ENCODE measurements at regions not wholly inside any gene's neighbourhood (a gene's known extent, or its start where the extent isn't known, plus 50 kb on each side); places are given as distances from the start of the nearest gene placed in this dataset.

GRCh38 chr2:3958465-3958864 lies 255.1 kb downstream of the DCDC2C start:
- no peak overlapping the region for H3K4me3 ChIP-seq (ENCODE audit: low read depth, low read length)
- H3K36me3 ChIP-seq (ENCODE audit: control insufficient read depth, insufficient read depth, low read length): no peaks in the 10 kb centered on the region
- WGBS (ENCODE audit: insufficient coverage): 71% methylated on average over 4 of the region's 9 CpGs
- no peaks in the 10 kb centered on the region for H3K9me3 ChIP-seq (ENCODE audit: control insufficient read depth, insufficient read depth, low read length)
- no peaks in the 10 kb centered on the region for H3K27me3 ChIP-seq (ENCODE audit: control insufficient read depth, insufficient read depth, low read length)
- H3K4me1 ChIP-seq (ENCODE audit: control insufficient read depth, insufficient read depth, low read length): no peaks in the 10 kb centered on the region
- no peak overlapping the region for H3K27ac ChIP-seq (ENCODE audit: low read depth, low read length)
- DNase-seq (ENCODE audit: low read depth in 4 of 6, low spot score in 6 of 6): no peak

GRCh38 chr2:3958969-3959368 lies 255.6 kb downstream of the DCDC2C start:
- no peak overlapping the region for H3K4me3 ChIP-seq (ENCODE audit: low read depth, low read length)
- 68% methylated on average over 10 of the region's 13 CpGs for WGBS (ENCODE audit: insufficient coverage)
- H3K27ac ChIP-seq (ENCODE audit: low read depth, low read length): no peak overlapping the region
- H3K36me3 ChIP-seq (ENCODE audit: control insufficient read depth, insufficient read depth, low read length): no peaks in the 10 kb centered on the region
- no peaks in the 10 kb centered on the region for H3K27me3 ChIP-seq (ENCODE audit: control insufficient read depth, insufficient read depth, low read length)
- no peak for DNase-seq (ENCODE audit: low read depth in 4 of 6, low spot score in 6 of 6)
- no peaks in the 10 kb centered on the region for H3K4me1 ChIP-seq (ENCODE audit: control insufficient read depth, insufficient read depth, low read length)
- H3K9me3 ChIP-seq (ENCODE audit: control insufficient read depth, insufficient read depth, low read length): no peaks in the 10 kb centered on the region

GRCh38 chr2:3959372-3959771 lies 256.0 kb downstream of the DCDC2C start:
- H3K36me3 ChIP-seq (ENCODE audit: control insufficient read depth, insufficient read depth, low read length): no peaks in the 10 kb centered on the region
- H3K4me1 ChIP-seq (ENCODE audit: control insufficient read depth, insufficient read depth, low read length): no peaks in the 10 kb centered on the region
- DNase-seq (ENCODE audit: low read depth in 4 of 6, low spot score in 6 of 6): peak; percentile 36 to 92 (median 48)
- no peak overlapping the region for H3K4me3 ChIP-seq (ENCODE audit: low read depth, low read length)
- no peaks in the 10 kb centered on the region for H3K27me3 ChIP-seq (ENCODE audit: control insufficient read depth, insufficient read depth, low read length)
- H3K9me3 ChIP-seq (ENCODE audit: control insufficient read depth, insufficient read depth, low read length): no peaks in the 10 kb centered on the region
- WGBS (ENCODE audit: insufficient coverage): no CpG with 5 or more reads among the region's 2 CpGs
- H3K27ac ChIP-seq (ENCODE audit: low read depth, low read length): no peak overlapping the region

- H3K4me3 ChIP-seq (ENCODE audit: low read depth, low read length): no peak overlapping the region
- H3K27ac ChIP-seq (ENCODE audit: low read depth, low read length): no peak overlapping the region
- H3K27me3 ChIP-seq (ENCODE audit: control insufficient read depth, insufficient read depth, low read length): no peaks in the 10 kb centered on the region
- WGBS (ENCODE audit: insufficient coverage): 80% methylated on average over 2 of the region's 3 CpGs
- H3K9me3 ChIP-seq (ENCODE audit: control insufficient read depth, insufficient read depth, low read length): no peaks in the 10 kb centered on the region
- H3K36me3 ChIP-seq (ENCODE audit: control insufficient read depth, insufficient read depth, low read length): no peaks in the 10 kb centered on the region
- peak in 1 of 6 donors; percentile 28 for DNase-seq (ENCODE audit: low read depth in 4 of 6, low spot score in 6 of 6)
- no peaks in the 10 kb centered on the region for H3K4me1 ChIP-seq (ENCODE audit: control insufficient read depth, insufficient read depth, low read length)
Measured at GRCh38 chr2:3960106-3960505, 256.7 kb downstream of the DCDC2C start.

- H3K4me3 ChIP-seq (ENCODE audit: low read depth, low read length): no peak overlapping the region
- H3K9me3 ChIP-seq (ENCODE audit: control insufficient read depth, insufficient read depth, low read length): no peaks in the 10 kb centered on the region
- 87% methylated on average over 5 of the region's 5 CpGs for WGBS (ENCODE audit: insufficient coverage)
- no peaks in the 10 kb centered on the region for H3K4me1 ChIP-seq (ENCODE audit: control insufficient read depth, insufficient read depth, low read length)
- DNase-seq (ENCODE audit: low read depth in 4 of 6, low spot score in 6 of 6): no peak
- H3K27me3 ChIP-seq (ENCODE audit: control insufficient read depth, insufficient read depth, low read length): no peaks in the 10 kb centered on the region
- H3K36me3 ChIP-seq (ENCODE audit: control insufficient read depth, insufficient read depth, low read length): no peaks in the 10 kb centered on the region
- H3K27ac ChIP-seq (ENCODE audit: low read depth, low read length): no peak overlapping the region
Measured at GRCh38 chr2:3962719-3963118, 259.3 kb downstream of the DCDC2C start.

- WGBS (ENCODE audit: insufficient coverage): 80% methylated on average over 7 of the region's 10 CpGs
- Histone ChIP-seq H3K36me3 (ENCODE audit: control insufficient read depth, insufficient read depth, low read length) (no peaks in the 10 kb centered on the region), H3K4me1 (ENCODE audit: control insufficient read depth, insufficient read depth, low read length) (peaks cover 5% of the 10 kb centered on the region), H3K27me3 (ENCODE audit: control insufficient read depth, insufficient read depth, low read length) (peaks cover 3% of the 10 kb centered on the region), H3K27ac (ENCODE audit: low read depth, low read length) (no peak overlapping the region), H3K9me3 (ENCODE audit: control insufficient read depth, insufficient read depth, low read length) (no peaks in the 10 kb centered on the region), H3K4me3 (ENCODE audit: low read depth, low read length) (no peak overlapping the region)
- peak in 1 of 6 donors; percentile 17 for DNase-seq (ENCODE audit: low read depth in 4 of 6, low spot score in 6 of 6)
Measured at GRCh38 chr2:3965211-3965610, 261.8 kb downstream of the DCDC2C start.

- 54% methylated on average over 4 of the region's 5 CpGs for WGBS (ENCODE audit: insufficient coverage)
- no peaks in the 10 kb centered on the region for H3K9me3 ChIP-seq (ENCODE audit: control insufficient read depth, insufficient read depth, low read length)
- no peak overlapping the region for H3K27ac ChIP-seq (ENCODE audit: low read depth, low read length)
- H3K27me3 ChIP-seq (ENCODE audit: control insufficient read depth, insufficient read depth, low read length): peaks cover 3% of the 10 kb centered on the region
- DNase-seq (ENCODE audit: low read depth in 4 of 6, low spot score in 6 of 6): peak in 2 of 6 donors; percentile 78 to 88
- peaks cover 5% of the 10 kb centered on the region for H3K4me1 ChIP-seq (ENCODE audit: control insufficient read depth, insufficient read depth, low read length)
- H3K36me3 ChIP-seq (ENCODE audit: control insufficient read depth, insufficient read depth, low read length): no peaks in the 10 kb centered on the region
- H3K4me3 ChIP-seq (ENCODE audit: low read depth, low read length): no peak overlapping the region
Measured at GRCh38 chr2:3965953-3966352, 262.6 kb downstream of the DCDC2C start.

GRCh38 chr2:3966470-3966869 lies 263.1 kb downstream of the DCDC2C start:
- H3K27me3 ChIP-seq (ENCODE audit: control insufficient read depth, insufficient read depth, low read length): peaks cover 3% of the 10 kb centered on the region
- H3K36me3 ChIP-seq (ENCODE audit: control insufficient read depth, insufficient read depth, low read length): no peaks in the 10 kb centered on the region
- no peaks in the 10 kb centered on the region for H3K9me3 ChIP-seq (ENCODE audit: control insufficient read depth, insufficient read depth, low read length)
- H3K4me3 ChIP-seq (ENCODE audit: low read depth, low read length): no peak overlapping the region
- WGBS (ENCODE audit: insufficient coverage): 97% methylated on average over 5 of the region's 5 CpGs
- no peak overlapping the region for H3K27ac ChIP-seq (ENCODE audit: low read depth, low read length)
- H3K4me1 ChIP-seq (ENCODE audit: control insufficient read depth, insufficient read depth, low read length): peaks cover 5% of the 10 kb centered on the region
- no peak for DNase-seq (ENCODE audit: low read depth in 4 of 6, low spot score in 6 of 6)

- Histone ChIP-seq H3K27me3 (ENCODE audit: control insufficient read depth, insufficient read depth, low read length) (peaks cover 3% of the 10 kb centered on the region), H3K4me3 (ENCODE audit: low read depth, low read length) (no peak overlapping the region), H3K36me3 (ENCODE audit: control insufficient read depth, insufficient read depth, low read length) (no peaks in the 10 kb centered on the region), H3K4me1 (ENCODE audit: control insufficient read depth, insufficient read depth, low read length) (peaks cover 5% of the 10 kb centered on the region), H3K9me3 (ENCODE audit: control insufficient read depth, insufficient read depth, low read length) (no peaks in the 10 kb centered on the region), H3K27ac (ENCODE audit: low read depth, low read length) (no peak overlapping the region)
- WGBS (ENCODE audit: insufficient coverage): 77% methylated on average over 5 of the region's 6 CpGs
- DNase-seq (ENCODE audit: low read depth in 4 of 6, low spot score in 6 of 6): no peak
Measured at GRCh38 chr2:3968736-3969135, 265.4 kb downstream of the DCDC2C start.

- 70% methylated on average over 17 of the region's 17 CpGs for WGBS (ENCODE audit: insufficient coverage)
- H3K27ac ChIP-seq (ENCODE audit: low read depth, low read length): no peak overlapping the region
Measured at GRCh38 chr2:3970791-3971651, 267.6 kb downstream of the DCDC2C start.

More at GRCh38 chr2:3970791-3971651, 267.6 kb downstream of the DCDC2C start:
- H3K4me1 ChIP-seq (ENCODE audit: control insufficient read depth, insufficient read depth, low read length): peaks cover 5% of the 10 kb centered on the region
- H3K4me3 ChIP-seq (ENCODE audit: low read depth, low read length): no peak overlapping the region
- no peaks in the 10 kb centered on the region for H3K9me3 ChIP-seq (ENCODE audit: control insufficient read depth, insufficient read depth, low read length)
- peak in 2 of 6 donors; percentile 12 to 70 for DNase-seq (ENCODE audit: low read depth in 4 of 6, low spot score in 6 of 6)
- H3K27me3 ChIP-seq (ENCODE audit: control insufficient read depth, insufficient read depth, low read length): peaks cover 3% of the 10 kb centered on the region
- H3K36me3 ChIP-seq (ENCODE audit: control insufficient read depth, insufficient read depth, low read length): no peaks in the 10 kb centered on the region
